Skeletal muscle cell (primary cell): ENCODE measurements at regions not wholly inside any gene's neighbourhood (a gene's known extent, or its start where the extent isn't known, plus 50 kb on each side); places are given as distances from the start of the nearest gene placed in this dataset.
"Not testable (repeated sequence)": the region's sequence is repeated elsewhere in the genome, so short reads cannot be mapped to it uniquely, and the experiment has no call there.

ENCODE experiments used
- DNase-seq: peaks from one replicate; pipeline ENCODE4 v3.0.0-alpha.2; 2010; ENCODE audit warnings: low read depth
- H3K4me3 ChIP-seq: 2 replicates; pipeline ENCODE4 v1.5.1; 2011; ENCODE audit warnings: low read depth, mild to moderate bottlenecking, control low read depth, low read length, moderate library complexity

- DNase-seq: no peak
- H3K4me3 ChIP-seq: no peak overlapping the region
Measured at GRCh38 chr21:27371115-27371974, 404.5 kb upstream of the ADAMTS5 start.

GRCh38 chr21:27369978-27370571 lies 403.2 kb upstream of the ADAMTS5 start:
- no peak for DNase-seq
- H3K4me3 ChIP-seq: no peak overlapping the region

- H3K4me3 ChIP-seq: no peak overlapping the region
- no peak for DNase-seq
Measured at GRCh38 chr21:27369234-27369633, 402.3 kb upstream of the ADAMTS5 start.

GRCh38 chr21:27366646-27367235 lies 399.9 kb upstream of the ADAMTS5 start:
- no peak for DNase-seq
- H3K4me3 ChIP-seq: no peak overlapping the region

- no peak overlapping the region for H3K4me3 ChIP-seq
- DNase-seq: no peak
Measured at GRCh38 chr21:27366036-27366435, 399.1 kb upstream of the ADAMTS5 start.

- no peak for DNase-seq
- no peak overlapping the region for H3K4me3 ChIP-seq
Measured at GRCh38 chr21:27365394-27365793, 398.5 kb upstream of the ADAMTS5 start.

- H3K4me3 ChIP-seq: no peak overlapping the region
- DNase-seq: no peak
Measured at GRCh38 chr21:27363719-27364477, 397.0 kb upstream of the ADAMTS5 start.

- no peak overlapping the region for H3K4me3 ChIP-seq
- DNase-seq: no peak
Measured at GRCh38 chr21:27362249-27362648, 395.4 kb upstream of the ADAMTS5 start.

- no peak overlapping the region for H3K4me3 ChIP-seq
- DNase-seq: no peak
Measured at GRCh38 chr21:27359141-27359540, 392.3 kb upstream of the ADAMTS5 start.

GRCh38 chr21:27352885-27353284 lies 386.0 kb upstream of the ADAMTS5 start:
- no peak overlapping the region for H3K4me3 ChIP-seq
- no peak for DNase-seq

GRCh38 chr21:27346041-27346448 lies 379.2 kb upstream of the ADAMTS5 start:
- DNase-seq: no peak
- H3K4me3 ChIP-seq: no peak overlapping the region

GRCh38 chr21:27339902-27340301 lies 373.0 kb upstream of the ADAMTS5 start:
- no peak for DNase-seq

GRCh38 chr21:27338007-27338406 lies 371.1 kb upstream of the ADAMTS5 start:
- not testable (repeated sequence) for DNase-seq

More at GRCh38 chr21:27339902-27340301, 373.0 kb upstream of the ADAMTS5 start:
- H3K4me3 ChIP-seq: no peak overlapping the region

GRCh38 chr21:27333096-27333495 lies 366.2 kb upstream of the ADAMTS5 start:
- no peak for DNase-seq
- H3K4me3 ChIP-seq: no peak overlapping the region

More at GRCh38 chr21:27338007-27338406, 371.1 kb upstream of the ADAMTS5 start:
- not testable (repeated sequence) for H3K4me3 ChIP-seq

- peak; percentile 71 for DNase-seq
- no peak overlapping the region for H3K4me3 ChIP-seq
Measured at GRCh38 chr21:27329255-27329851, 362.5 kb upstream of the ADAMTS5 start.

GRCh38 chr21:27326301-27326700 lies 359.4 kb upstream of the ADAMTS5 start:
- no peak overlapping the region for H3K4me3 ChIP-seq
- DNase-seq: no peak

- DNase-seq: no peak
- no peak overlapping the region for H3K4me3 ChIP-seq
Measured at GRCh38 chr21:27323331-27323730, 356.4 kb upstream of the ADAMTS5 start.

GRCh38 chr21:27321791-27322190 lies 354.9 kb upstream of the ADAMTS5 start:
- H3K4me3 ChIP-seq: no peak overlapping the region
- DNase-seq: no peak

- no peak overlapping the region for H3K4me3 ChIP-seq
- DNase-seq: no peak
Measured at GRCh38 chr21:27320868-27321267, 354.0 kb upstream of the ADAMTS5 start.
